ENCODE measurements at regions not wholly inside any gene's neighbourhood (a gene's known extent, or its start where the extent isn't known, plus 50 kb on each side); places are given as distances from the start of the nearest gene placed in this dataset.

DNA sequence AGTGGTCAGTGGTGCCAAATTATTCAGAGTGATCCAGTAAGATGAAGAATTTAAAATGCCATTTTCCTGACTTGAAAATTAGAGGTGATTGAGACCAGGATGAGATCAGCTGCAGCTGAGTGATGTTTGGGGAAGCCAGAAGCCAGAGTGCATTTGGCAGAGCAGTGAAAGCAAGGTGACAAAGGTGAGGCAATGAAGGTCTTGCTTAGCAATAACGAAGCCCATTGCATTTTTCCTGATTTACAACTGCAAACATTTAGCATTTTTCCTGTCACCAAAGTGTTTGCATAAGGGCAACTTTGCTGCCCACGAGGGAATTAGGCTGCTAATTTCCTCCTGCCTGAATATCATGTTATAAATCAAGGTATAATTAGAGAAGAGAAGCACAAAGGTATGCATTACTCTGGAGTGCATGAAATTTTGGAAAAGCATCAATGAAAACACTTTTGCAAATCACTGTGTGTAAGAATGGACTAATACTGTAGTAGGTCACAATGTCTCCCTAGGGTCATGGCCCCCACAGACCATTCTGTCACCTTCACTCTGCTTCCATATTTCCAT, 188.2 kb upstream of the LYPLAL1 start:
- H3K4me1 Mint-ChIP-seq (ENCODE audit: low read depth) = no peaks in the 10 kb centered on the region
- ATAC-seq (no peak), DNase-seq (no peak)
- H3K4me3 Mint-ChIP-seq = no peak overlapping the region
- no peaks in the 10 kb centered on the region for H3K36me3 Mint-ChIP-seq (ENCODE audit: insufficient read depth)
- no peaks in the 10 kb centered on the region for H3K27me3 Mint-ChIP-seq (ENCODE audit: low read depth)
- H3K9me3 Mint-ChIP-seq = peaks cover 4% of the 10 kb centered on the region

GRCh38 chr1:218986816-218987215, 186.9 kb upstream of the LYPLAL1 start:
- no peaks in the 10 kb centered on the region for H3K27me3 Mint-ChIP-seq (ENCODE audit: low read depth)
- no peak overlapping the region for H3K4me3 Mint-ChIP-seq
- no peaks in the 10 kb centered on the region for H3K36me3 Mint-ChIP-seq (ENCODE audit: insufficient read depth)
- ATAC-seq (no peak), DNase-seq (no peak)
- H3K9me3 Mint-ChIP-seq = peaks cover 4% of the 10 kb centered on the region
- no peaks in the 10 kb centered on the region for H3K4me1 Mint-ChIP-seq (ENCODE audit: low read depth)

DNA sequence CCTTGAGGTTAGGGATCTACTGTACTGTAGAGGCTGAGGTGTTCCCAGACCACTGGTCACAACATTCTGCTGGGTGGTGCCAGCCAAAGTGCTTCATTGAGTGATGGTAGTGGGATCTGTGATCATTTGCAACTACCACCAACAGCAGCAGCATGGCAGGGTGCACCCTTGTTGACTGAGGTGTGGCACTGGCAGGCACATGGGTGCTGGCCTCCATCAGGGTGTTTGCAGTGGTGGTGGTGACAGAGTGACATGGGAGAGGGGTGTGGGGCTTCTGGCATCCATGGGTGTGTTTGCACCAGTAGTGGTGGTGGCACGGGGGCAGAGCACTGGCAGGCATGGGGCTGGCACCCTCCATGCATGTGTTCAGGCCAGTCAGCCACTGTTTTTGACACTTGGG, 183.7 kb upstream of the LYPLAL1 start:
- Mint-ChIP-seq H3K4me3 (no peak overlapping the region), H3K4me1 (ENCODE audit: low read depth) (no peaks in the 10 kb centered on the region), H3K27me3 (ENCODE audit: low read depth) (no peaks in the 10 kb centered on the region), H3K36me3 (ENCODE audit: insufficient read depth) (no peaks in the 10 kb centered on the region), H3K9me3 (peaks cover 4% of the 10 kb centered on the region)
- no peak for ATAC-seq
- DNase-seq = no peak

DNA sequence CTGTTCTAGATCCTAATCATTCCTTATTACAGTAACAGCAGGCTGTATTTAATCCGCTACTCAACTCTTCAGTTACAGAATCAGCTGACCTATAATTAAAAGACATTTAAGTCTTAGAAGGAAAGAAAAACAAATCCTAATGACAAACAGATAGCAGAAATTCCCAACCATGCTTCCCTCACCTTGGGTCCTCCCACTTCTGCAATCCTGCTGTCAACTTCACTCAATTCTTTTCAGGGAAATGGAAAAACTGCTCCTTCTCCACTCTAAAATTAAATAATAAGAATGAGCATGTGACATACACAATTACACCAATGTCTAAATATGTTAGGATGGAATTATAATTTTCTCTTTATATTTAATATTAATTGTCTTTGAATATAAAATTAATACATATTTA, 182.6 kb upstream of the LYPLAL1 start:
- Mint-ChIP-seq H3K36me3 (ENCODE audit: insufficient read depth) (no peaks in the 10 kb centered on the region), H3K9me3 (peaks cover 4% of the 10 kb centered on the region), H3K4me1 (ENCODE audit: low read depth) (no peaks in the 10 kb centered on the region), H3K27me3 (ENCODE audit: low read depth) (no peaks in the 10 kb centered on the region), H3K4me3 (no peak overlapping the region)
- DNase-seq (no peak), ATAC-seq (no peak)

DNA sequence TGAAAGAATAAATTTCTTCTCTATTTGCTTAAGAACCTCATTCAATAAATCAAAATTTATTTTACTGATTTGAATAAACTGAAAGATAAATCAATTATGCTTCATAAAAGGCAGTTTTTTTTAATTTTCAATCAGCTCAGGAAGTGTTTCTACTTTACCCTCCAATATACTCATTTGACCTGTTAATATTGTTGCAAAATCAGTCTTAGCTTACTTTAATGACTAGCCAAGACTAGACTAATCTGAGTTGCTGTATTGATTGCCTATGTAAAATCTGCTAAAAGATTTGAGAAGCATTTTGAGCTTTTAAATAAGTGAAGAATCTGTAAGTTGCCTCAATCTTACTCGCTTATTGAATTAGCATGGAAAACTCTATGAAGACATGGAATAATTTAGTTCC, 179.1 kb upstream of the LYPLAL1 start:
- ATAC-seq (no peak), DNase-seq (no peak)
- no peak overlapping the region for H3K4me3 Mint-ChIP-seq
- no peaks in the 10 kb centered on the region for H3K4me1 Mint-ChIP-seq (ENCODE audit: low read depth)
- no peaks in the 10 kb centered on the region for H3K36me3 Mint-ChIP-seq (ENCODE audit: insufficient read depth)
- H3K27me3 Mint-ChIP-seq (ENCODE audit: low read depth) = no peaks in the 10 kb centered on the region
- no peaks in the 10 kb centered on the region for H3K9me3 Mint-ChIP-seq

DNA sequence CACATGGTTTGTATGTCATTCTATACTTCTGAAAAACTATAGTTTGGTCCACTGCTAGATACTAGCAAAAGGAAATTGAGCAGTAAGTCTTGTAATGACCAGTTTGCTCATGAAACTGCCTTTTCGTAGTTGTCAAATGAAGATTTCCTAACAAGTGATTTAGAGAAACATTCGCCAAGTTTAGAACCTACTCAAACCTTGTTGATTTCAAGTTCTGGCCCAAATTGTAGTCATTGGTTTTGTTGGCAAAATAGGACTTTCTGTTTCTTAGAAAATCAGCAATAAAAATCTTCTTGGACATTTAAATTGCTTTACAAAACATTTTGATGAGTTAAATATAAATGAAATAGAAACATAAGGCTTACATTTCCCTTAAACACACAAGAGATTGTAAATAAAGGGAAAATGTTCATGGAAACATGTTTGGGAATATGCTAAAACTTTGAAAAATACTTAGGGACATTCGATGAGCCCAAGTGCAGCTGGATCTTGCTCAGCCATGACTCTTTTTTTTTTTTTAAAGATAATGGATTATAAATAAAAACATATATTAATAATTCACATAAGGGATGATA, 178.5 kb upstream of the LYPLAL1 start:
- Mint-ChIP-seq H3K36me3 (ENCODE audit: insufficient read depth) (no peaks in the 10 kb centered on the region), H3K27me3 (ENCODE audit: low read depth) (no peaks in the 10 kb centered on the region), H3K4me1 (ENCODE audit: low read depth) (no peaks in the 10 kb centered on the region), H3K9me3 (no peaks in the 10 kb centered on the region), H3K4me3 (no peak overlapping the region)
- ATAC-seq (no peak), DNase-seq (no peak)

DNA sequence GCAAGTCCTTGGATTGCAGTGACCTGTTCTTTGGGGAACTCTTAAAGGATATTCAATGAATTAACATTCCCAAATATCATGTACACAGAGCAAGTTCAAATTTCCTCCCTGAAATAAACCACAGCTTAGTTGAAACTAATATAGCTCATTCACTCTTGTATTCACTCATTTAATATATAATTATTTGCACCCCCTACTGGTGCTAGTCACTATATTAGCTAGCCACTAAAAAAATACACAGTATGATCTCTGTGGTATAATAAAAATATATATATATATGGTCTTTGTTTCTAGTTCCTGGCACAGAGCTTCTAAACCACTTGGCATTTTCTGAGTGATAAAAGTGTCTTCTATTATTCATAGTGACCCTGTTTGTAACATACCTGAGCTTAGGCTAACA, 177.3 kb upstream of the LYPLAL1 start:
- Mint-ChIP-seq H3K9me3 (no peaks in the 10 kb centered on the region), H3K27me3 (ENCODE audit: low read depth) (no peaks in the 10 kb centered on the region), H3K36me3 (ENCODE audit: insufficient read depth) (no peaks in the 10 kb centered on the region), H3K4me1 (ENCODE audit: low read depth) (no peaks in the 10 kb centered on the region), H3K4me3 (no peak overlapping the region)
- DNase-seq (no peak), ATAC-seq (no peak)

DNA sequence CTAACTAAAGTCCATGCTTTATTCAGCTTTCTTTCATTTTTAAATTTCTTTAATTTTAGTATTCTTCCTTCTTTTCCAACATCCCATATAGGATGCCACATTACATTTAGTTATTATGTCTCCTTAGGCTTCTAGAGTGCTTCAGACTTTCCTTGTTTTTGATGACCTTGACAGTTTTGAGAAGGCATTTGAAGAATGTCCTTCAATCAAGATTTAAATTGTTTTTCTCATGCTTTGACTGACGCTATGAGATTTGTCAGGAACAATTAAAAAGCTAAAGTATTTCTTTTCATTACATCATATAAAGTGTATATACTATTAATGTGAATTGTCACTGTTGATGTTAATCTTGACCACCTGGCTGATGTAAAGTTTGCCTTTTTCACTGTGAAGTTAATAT, 173.7 kb upstream of the LYPLAL1 start:
- H3K36me3 Mint-ChIP-seq (ENCODE audit: insufficient read depth) = no peaks in the 10 kb centered on the region
- no peaks in the 10 kb centered on the region for H3K4me1 Mint-ChIP-seq (ENCODE audit: low read depth)
- no peak for DNase-seq
- H3K27me3 Mint-ChIP-seq (ENCODE audit: low read depth) = no peaks in the 10 kb centered on the region
- ATAC-seq = no peak
- H3K4me3 Mint-ChIP-seq = no peak overlapping the region
- H3K9me3 Mint-ChIP-seq = peaks cover 12% of the 10 kb centered on the region

- no peak for DNase-seq
- ATAC-seq = no peak
- no peaks in the 10 kb centered on the region for H3K27me3 Mint-ChIP-seq (ENCODE audit: low read depth)
- H3K9me3 Mint-ChIP-seq = peaks cover 17% of the 10 kb centered on the region
- H3K4me3 Mint-ChIP-seq = no peak overlapping the region
- H3K4me1 Mint-ChIP-seq (ENCODE audit: low read depth) = no peaks in the 10 kb centered on the region
- no peaks in the 10 kb centered on the region for H3K36me3 Mint-ChIP-seq (ENCODE audit: insufficient read depth)
These were observed 173.0 kb upstream of the LYPLAL1 start for GRCh38 chr1:219000631-219001030.

GRCh38 chr1:219010720-219011119, 163.0 kb upstream of the LYPLAL1 start:
- H3K4me1 Mint-ChIP-seq (ENCODE audit: low read depth) = no peaks in the 10 kb centered on the region
- DNase-seq = no peak
- H3K27me3 Mint-ChIP-seq (ENCODE audit: low read depth) = no peaks in the 10 kb centered on the region
- H3K4me3 Mint-ChIP-seq = no peak overlapping the region
- peaks cover 2% of the 10 kb centered on the region for H3K9me3 Mint-ChIP-seq
- H3K36me3 Mint-ChIP-seq (ENCODE audit: insufficient read depth) = no peaks in the 10 kb centered on the region
- ATAC-seq = no peak

DNA sequence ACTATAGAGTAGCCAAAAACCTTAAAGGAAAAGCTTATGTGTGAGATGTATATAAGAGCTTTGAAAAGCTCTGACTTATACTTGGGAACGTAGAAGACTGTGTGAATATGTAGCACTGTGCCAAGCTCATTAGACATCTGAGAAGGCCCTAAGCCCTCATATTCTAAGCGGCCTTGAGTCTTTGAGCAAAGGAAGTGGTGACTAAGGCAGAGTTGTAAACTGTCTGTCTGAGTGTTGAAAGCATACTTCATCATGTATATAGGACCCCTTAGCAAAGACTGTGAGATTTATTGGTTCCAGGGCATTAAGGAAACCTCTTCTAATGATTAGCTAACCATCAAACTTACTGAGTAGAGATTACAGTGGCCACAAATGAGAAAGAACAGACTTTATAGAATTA, 153.3 kb upstream of the LYPLAL1 start:
- ATAC-seq (no peak), DNase-seq (no peak)
- Mint-ChIP-seq H3K9me3 (peaks cover 3% of the 10 kb centered on the region), H3K36me3 (ENCODE audit: insufficient read depth) (no peaks in the 10 kb centered on the region), H3K4me1 (ENCODE audit: low read depth) (no peaks in the 10 kb centered on the region), H3K4me3 (no peak overlapping the region), H3K27me3 (ENCODE audit: low read depth) (no peaks in the 10 kb centered on the region)

DNA sequence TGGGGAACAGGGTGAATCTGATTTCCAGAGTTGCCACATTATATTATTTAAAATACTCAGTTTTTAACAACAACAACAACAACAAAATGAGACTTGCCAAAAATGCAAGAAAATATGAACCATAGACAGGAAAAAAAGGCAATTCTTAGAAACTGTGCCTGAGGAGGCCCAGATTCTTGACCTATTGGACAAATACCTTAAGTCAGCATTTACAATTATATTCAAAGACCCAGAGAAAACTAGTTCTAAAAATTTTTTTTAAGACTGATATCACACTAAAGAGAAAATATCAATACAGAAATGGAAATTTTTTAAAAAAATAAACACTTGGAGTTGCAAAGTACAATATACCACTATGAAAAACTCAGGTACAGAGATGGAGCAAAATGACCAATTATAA, 152.8 kb upstream of the LYPLAL1 start:
- Mint-ChIP-seq H3K4me3 (no peak overlapping the region), H3K36me3 (ENCODE audit: insufficient read depth) (no peaks in the 10 kb centered on the region), H3K27me3 (ENCODE audit: low read depth) (no peaks in the 10 kb centered on the region), H3K4me1 (ENCODE audit: low read depth) (no peaks in the 10 kb centered on the region), H3K9me3 (peaks cover 4% of the 10 kb centered on the region)
- ATAC-seq (no peak), DNase-seq (no peak)

DNA sequence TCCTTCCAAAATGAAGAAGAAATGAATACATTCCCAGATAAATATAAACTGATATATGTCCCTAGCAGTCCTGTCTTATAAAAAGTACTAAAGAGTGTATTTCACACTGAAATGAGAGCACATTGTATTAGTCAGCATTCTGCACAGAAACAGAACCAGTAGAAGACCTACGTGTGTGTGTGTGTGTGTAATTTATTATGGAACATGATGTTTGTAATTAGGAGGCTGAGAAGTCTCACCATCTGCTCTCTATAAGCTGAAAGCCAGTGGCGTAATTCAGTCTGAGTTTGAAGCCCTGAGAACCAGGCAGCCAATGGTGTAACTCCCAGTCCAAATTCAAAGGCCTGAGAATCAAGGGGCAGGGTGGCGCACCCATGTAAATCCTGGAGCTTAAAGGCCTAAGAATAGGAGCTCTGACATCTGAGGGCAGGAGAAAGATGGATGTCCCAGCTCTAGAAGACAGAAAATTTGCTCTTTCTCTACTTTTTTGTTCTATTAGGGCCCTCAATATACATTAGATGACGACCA, 146.5 kb upstream of the LYPLAL1 start:
- Mint-ChIP-seq H3K27me3 (ENCODE audit: low read depth) (no peaks in the 10 kb centered on the region), H3K4me3 (no peak overlapping the region), H3K4me1 (ENCODE audit: low read depth) (no peaks in the 10 kb centered on the region), H3K9me3 (peaks cover 4% of the 10 kb centered on the region), H3K36me3 (ENCODE audit: insufficient read depth) (no peaks in the 10 kb centered on the region)
- ATAC-seq (no peak), DNase-seq (no peak)

GRCh38 chr1:219031809-219032208, 141.9 kb upstream of the LYPLAL1 start:
- Mint-ChIP-seq H3K4me1 (ENCODE audit: low read depth) (no peaks in the 10 kb centered on the region), H3K4me3 (no peak overlapping the region), H3K27me3 (ENCODE audit: low read depth) (no peaks in the 10 kb centered on the region), H3K9me3 (no peaks in the 10 kb centered on the region), H3K36me3 (ENCODE audit: insufficient read depth) (no peaks in the 10 kb centered on the region)
- DNase-seq (no peak), ATAC-seq (no peak)

- DNase-seq (no peak), ATAC-seq (no peak)
- no peaks in the 10 kb centered on the region for H3K36me3 Mint-ChIP-seq (ENCODE audit: insufficient read depth)
- H3K9me3 Mint-ChIP-seq = no peaks in the 10 kb centered on the region
- no peaks in the 10 kb centered on the region for H3K4me1 Mint-ChIP-seq (ENCODE audit: low read depth)
- H3K4me3 Mint-ChIP-seq = no peak overlapping the region
- no peaks in the 10 kb centered on the region for H3K27me3 Mint-ChIP-seq (ENCODE audit: low read depth)
These were observed 135.3 kb upstream of the LYPLAL1 start for GRCh38 chr1:219038398-219038797.
